HCT116 (cell line): ENCODE measurements at regions not wholly inside any gene's neighbourhood (a gene's known extent, or its start where the extent isn't known, plus 50 kb on each side); places are given as distances from the start of the nearest gene placed in this dataset.

Experiments
- ATAC-seq: fragments of 200-7000 bp; cut with Tn5 transposase; 2 replicates; pipeline ENCODE4 v1.9.1; 2020; ENCODE audit warnings: mild to moderate bottlenecking, moderate library complexity
- BruUV-seq: library from RNA; stranded (reverse); fragments of 400-500 nt; replicated peaks from 2 replicates; lab custom pipeline; 2021; lab: Mats Ljungman, UMichigan
- CTCF ChIA-PET: fragments of 300-600 bp; sonication (Branson Sonifier 250); formaldehyde crosslinking; loops from one replicate; lab custom pipeline; 2021; ENCODE audit warnings: antibody characterized with exemption; lab: Charles Lee
- POLR2A ChIA-PET: fragments of 300-600, 350-600 bp; sonication (Branson Sonifier 250); formaldehyde crosslinking; loops from one replicate; lab custom pipeline; 2021; ENCODE audit warnings: antibody characterized with exemption; lab: Charles Lee
- RAD21 ChIA-PET, 2 experiments: fragments of 300-600 bp; sonication (Branson Sonifier 250); formaldehyde crosslinking; loops; one replicate each; lab custom pipeline; 2023; ENCODE audit warnings: low total read pairs in 2 of 2; ENCODE audit not compliant: uncharacterized antibody in 2 of 2, unreplicated experiment in 2 of 2, low non-redundant PET in 1 of 2; lab: Charles Lee
- DNase-seq: peaks from one replicate; pipeline ENCODE4 v3.0.0-alpha.2; 2010; ENCODE audit warnings: low read depth, low spot score
- H2AFZ ChIP-seq: fragments of 200-600 bp; shearing (Covaris generic), sonication (generic); 2 replicates; pipeline ENCODE4 v1.6.1; 2017; ENCODE audit warnings: low read depth, mixed run types, mixed read lengths, antibody characterized with exemption, low read length; ENCODE audit not compliant: poor library complexity, severe bottlenecking
- H3K27ac ChIP-seq: 2 replicates; pipeline ENCODE4 v1.5.1; 2012; ENCODE audit warnings: low read depth, low read length
- H3K27me3 ChIP-seq: fragments of 200-600 bp; sonication (generic); 2 replicates; pipeline ENCODE4 v1.6.1; 2016; ENCODE audit warnings: mixed run types, low read length, mixed read lengths; ENCODE audit not compliant: insufficient read depth
- H3K36me3 ChIP-seq, 2 experiments: fragments of 200-500 bp in 1 of 2; fragments of 200-600 bp in 1 of 2; sonication (Bioruptor generic) in 1 of 2; sonication (generic) in 1 of 2; 2 replicates each; pipeline versions ENCODE4 v1.5.1 to v1.6.1; 2014 to 2016; ENCODE audit warnings: low read length in 2 of 2, inconsistent platforms in 1 of 2, mixed read lengths in 1 of 2, mixed run types in 1 of 2; ENCODE audit not compliant: insufficient read depth in 2 of 2, control insufficient read depth in 1 of 2
- H3K4me1 ChIP-seq, 2 experiments: fragments of 200-600 bp in 1 of 2; sonication (generic) in 1 of 2; 2 replicates each; pipeline versions ENCODE4 v1.5.1 to v1.6.1; 2012 to 2017; ENCODE audit warnings: low read length in 2 of 2, inconsistent platforms in 1 of 2, mild to moderate bottlenecking in 1 of 2, mixed read lengths in 1 of 2, mixed run types in 1 of 2, moderate library complexity in 1 of 2; ENCODE audit not compliant: insufficient read depth in 2 of 2, control insufficient read depth in 1 of 2
- H3K4me2 ChIP-seq: fragments of 200-600 bp; sonication (generic); 2 replicates; pipeline ENCODE4 v1.6.1; 2017; ENCODE audit warnings: mixed run types, low read length, mixed read lengths
- H3K4me3 ChIP-seq, 2 experiments: fragments of 200-600 bp in 1 of 2; sonication (generic) in 1 of 2; replicated peaks in 1 of 2; 2 replicates each; pipeline ENCODE4 v1.5.1; 2011 to 2016; ENCODE audit warnings: low read length in 2 of 2, control low read depth in 1 of 2, low read depth in 1 of 2, mild to moderate bottlenecking in 1 of 2, mixed read lengths in 1 of 2, mixed run types in 1 of 2
- H3K79me2 ChIP-seq: fragments of 200-600 bp; sonication (generic); 2 replicates; pipeline ENCODE4 v1.6.1; 2017; ENCODE audit warnings: mild to moderate bottlenecking, mixed run types, low read length, moderate library complexity, mixed read lengths; ENCODE audit not compliant: insufficient read depth
- H3K9ac ChIP-seq: fragments of 200-600 bp; sonication (generic); 2 replicates; pipeline ENCODE4 v1.6.1; 2016; ENCODE audit warnings: low read length, mixed read lengths
- H3K9me2 ChIP-seq: fragments of 200-600 bp; sonication (generic), shearing (Covaris generic); 2 replicates; pipeline ENCODE4 v1.6.1; 2017; ENCODE audit warnings: mixed run types, mild to moderate bottlenecking, moderate library complexity; ENCODE audit not compliant: insufficient read depth
- H3K9me3 ChIP-seq, 2 experiments: fragments of 200-500 bp in 1 of 2; fragments of 200-600 bp in 1 of 2; sonication (Bioruptor generic) in 1 of 2; sonication (generic) in 1 of 2; 2 replicates each; pipeline ENCODE4 v1.6.1; 2014 to 2017; ENCODE audit warnings: low read length in 2 of 2, mixed read lengths in 2 of 2, inconsistent platforms in 1 of 2, low read depth in 1 of 2, mild to moderate bottlenecking in 1 of 2, mixed run types in 1 of 2, moderate library complexity in 1 of 2; ENCODE audit not compliant: control insufficient read depth in 1 of 2, insufficient read depth in 1 of 2
- H4K20me1 ChIP-seq: fragments of 200-600 bp; sonication (generic), shearing (Covaris generic); 2 replicates; pipeline ENCODE4 v1.6.1; 2017; ENCODE audit warnings: mixed run types, mild to moderate bottlenecking, moderate library complexity; ENCODE audit not compliant: insufficient read depth
- CTCF ChIP-seq, 3 experiments: fragments of 200-600 bp in 1 of 3; sonication (generic) in 1 of 3; IDR thresholded peaks in 2 of 3; conservative IDR thresholded peaks in 1 of 3; 2 replicates each; pipeline ENCODE4 v1.5.1; 2012 to 2017; ENCODE audit warnings: low read depth in 2 of 3, low read length in 2 of 3, antibody characterized with exemption in 1 of 3, borderline replicate concordance in 1 of 3, control low read depth in 1 of 3, mild to moderate bottlenecking in 1 of 3, mixed read lengths in 1 of 3, mixed run types in 1 of 3, moderate library complexity in 1 of 3; ENCODE audit not compliant: insufficient read depth in 1 of 3
- EGR1 ChIP-seq: IDR thresholded peaks from 2 replicates; pipeline ENCODE4 v1.6.1; 2012; ENCODE audit warnings: low read depth
- ELF1 ChIP-seq: IDR thresholded peaks from 2 replicates; pipeline ENCODE4 v1.6.1; 2012; ENCODE audit warnings: low read depth, borderline replicate concordance
- EZH2phosphoT487 ChIP-seq: fragments of 200-600 bp; IDR thresholded peaks from 2 replicates; pipeline ENCODE4 v1.6.1; 2018; ENCODE audit warnings: antibody characterized with exemption, borderline replicate concordance
- MAX ChIP-seq: IDR thresholded peaks from 2 replicates; pipeline ENCODE4 v1.6.1; 2012
- POLR2A ChIP-seq: IDR thresholded peaks from 2 replicates; pipeline ENCODE4 v1.7.0; 2011; ENCODE audit warnings: borderline replicate concordance; ENCODE audit not compliant: insufficient read depth, insufficient read length; ENCODE audit errors: extremely low read depth
- POLR2AphosphoS5 ChIP-seq: IDR thresholded peaks from 2 replicates; pipeline ENCODE4 v1.6.1; 2011; ENCODE audit warnings: mild to moderate bottlenecking, low read depth, low read length, moderate library complexity
- REST ChIP-seq: IDR thresholded peaks from 2 replicates; pipeline ENCODE4 v1.6.1; 2012; ENCODE audit warnings: low read depth
- SIN3A ChIP-seq: IDR thresholded peaks from 2 replicates; pipeline ENCODE4 v1.6.1; 2012; ENCODE audit warnings: low read depth
- SP1 ChIP-seq: IDR thresholded peaks from 2 replicates; pipeline ENCODE4 v1.6.1; 2012; ENCODE audit warnings: low read depth
- SRF ChIP-seq: IDR thresholded peaks from 2 replicates; pipeline ENCODE4 v1.6.1; 2012; ENCODE audit warnings: low read depth
- TCF7L2 ChIP-seq: IDR thresholded peaks from 2 replicates; pipeline ENCODE4 v1.7.0; 2011; ENCODE audit warnings: borderline replicate concordance, inconsistent platforms; ENCODE audit not compliant: insufficient read depth, insufficient read length; ENCODE audit errors: extremely low read depth
- ZFX ChIP-seq: fragments of 450-650 bp; IDR thresholded peaks from 2 replicates; pipeline ENCODE4 v1.6.1; 2017
- intact Hi-C: fragments of 100-400 bp; cut with micrococcal nuclease; formaldehyde crosslinking; loops from 2 replicates; pipeline ENCODE4 v1.10.0; 2022

GRCh38 chr6:105815661-105816555, 270.2 kb upstream of the PRDM1 start:
- H3K9ac ChIP-seq, result no peak overlapping the region
- intact Hi-C loops, result no loop called here
- TF ChIP-seq SIN3A (no peak), SP1 (no peak), TCF7L2 (no peak), MAX (no peak), EGR1 (no peak), EZH2phosphoT487 (no peak), SRF (no peak), ELF1 (no peak), CTCF (IDR thresholded peaks at IDR 0.05 in 2 of 3, conservative IDR thresholded peaks at IDR 0.05 in 1 of 3; ENCODE audit: borderline replicate concordance in 1 of 3, insufficient read depth in 1 of 3, low read depth in 2 of 3, low read length in 2 of 3) (no peak), ZFX (no peak), POLR2AphosphoS5 (no peak), REST (no peak), POLR2A (no peak)
- H3K36me3 ChIP-seq, result no peaks in the 10 kb centered on the region
- H3K79me2 ChIP-seq, result no peaks in the 10 kb centered on the region
- DNase-seq (no peak), ATAC-seq (no peak)
- peaks cover 0 to 3% of the 10 kb centered on the region in 2 experiments; a peak in 2 of 4 replicates for H3K4me1 ChIP-seq
- no peaks in the 10 kb centered on the region for H3K27me3 ChIP-seq
- no peaks in the 10 kb centered on the region for H3K9me2 ChIP-seq
- no peak overlapping the region for H3K4me2 ChIP-seq
- H3K27ac ChIP-seq, result no peak overlapping the region
- POLR2A ChIA-PET, result no interaction called here
- H4K20me1 ChIP-seq, result no peaks in the 10 kb centered on the region
- H3K4me3 ChIP-seq, result no peak overlapping the region
- CTCF ChIA-PET, result no interaction called here
- no peak overlapping the region for H2AFZ ChIP-seq
- no peaks in the 10 kb centered on the region for H3K9me3 ChIP-seq
- RAD21 ChIA-PET, result no interaction called here
- BruUV-seq, result no TSS peak
